GM12864 (cell line): ENCODE measurements at regions not wholly inside any gene's neighbourhood (a gene's known extent, or its start where the extent isn't known, plus 50 kb on each side); places are given as distances from the start of the nearest gene placed in this dataset.
A peak's percentile ranks its signal among the peaks of the same experiment; 100 is the strongest.
"Not testable (repeated sequence)": the region's sequence is repeated elsewhere in the genome, so short reads cannot be mapped to it uniquely, and the experiment has no call there.

Source experiments
- DNase-seq: peaks from one replicate; pipeline ENCODE4 v3.0.0-alpha.2; 2011; ENCODE audit warnings: low read depth
- H3K4me3 ChIP-seq: 2 replicates; pipeline ENCODE4 v1.5.1; 2011; ENCODE audit warnings: mild to moderate bottlenecking, low read depth, low read length, control low read depth
- TF ChIP-seq, protein P1 (sequence below): IDR thresholded peaks from 2 replicates; pipeline ENCODE4 v1.5.1; 2011; ENCODE audit warnings: low read depth, mild to moderate bottlenecking, moderate library complexity, low read length, control low read depth, inconsistent platforms; ENCODE audit errors: missing control alignments

DNA sequence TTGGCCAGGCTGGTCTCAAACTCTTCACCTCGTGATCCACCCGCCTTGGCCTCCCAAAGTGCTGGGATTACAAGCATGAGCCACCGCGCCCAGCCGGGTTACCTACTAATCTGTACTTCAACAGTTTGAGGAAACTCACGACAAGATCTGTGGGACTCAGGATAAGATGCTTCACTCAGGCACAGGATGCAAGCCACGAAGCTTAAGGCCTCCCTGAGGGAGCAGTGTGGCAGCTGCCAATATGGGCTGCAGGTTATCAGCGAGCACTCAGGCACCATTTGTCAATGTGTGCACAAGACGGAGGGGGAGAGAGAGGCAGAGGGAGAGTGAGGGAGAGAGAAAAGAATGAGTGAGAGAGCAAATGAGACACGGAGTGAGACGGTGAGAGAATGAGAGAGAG lies 173.6 kb upstream of the RAB6C start:
- TF ChIP-seq, protein P1, sequence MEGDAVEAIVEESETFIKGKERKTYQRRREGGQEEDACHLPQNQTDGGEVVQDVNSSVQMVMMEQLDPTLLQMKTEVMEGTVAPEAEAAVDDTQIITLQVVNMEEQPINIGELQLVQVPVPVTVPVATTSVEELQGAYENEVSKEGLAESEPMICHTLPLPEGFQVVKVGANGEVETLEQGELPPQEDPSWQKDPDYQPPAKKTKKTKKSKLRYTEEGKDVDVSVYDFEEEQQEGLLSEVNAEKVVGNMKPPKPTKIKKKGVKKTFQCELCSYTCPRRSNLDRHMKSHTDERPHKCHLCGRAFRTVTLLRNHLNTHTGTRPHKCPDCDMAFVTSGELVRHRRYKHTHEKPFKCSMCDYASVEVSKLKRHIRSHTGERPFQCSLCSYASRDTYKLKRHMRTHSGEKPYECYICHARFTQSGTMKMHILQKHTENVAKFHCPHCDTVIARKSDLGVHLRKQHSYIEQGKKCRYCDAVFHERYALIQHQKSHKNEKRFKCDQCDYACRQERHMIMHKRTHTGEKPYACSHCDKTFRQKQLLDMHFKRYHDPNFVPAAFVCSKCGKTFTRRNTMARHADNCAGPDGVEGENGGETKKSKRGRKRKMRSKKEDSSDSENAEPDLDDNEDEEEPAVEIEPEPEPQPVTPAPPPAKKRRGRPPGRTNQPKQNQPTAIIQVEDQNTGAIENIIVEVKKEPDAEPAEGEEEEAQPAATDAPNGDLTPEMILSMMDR: no peak
- no peak overlapping the region for H3K4me3 ChIP-seq
- no peak for DNase-seq

DNA sequence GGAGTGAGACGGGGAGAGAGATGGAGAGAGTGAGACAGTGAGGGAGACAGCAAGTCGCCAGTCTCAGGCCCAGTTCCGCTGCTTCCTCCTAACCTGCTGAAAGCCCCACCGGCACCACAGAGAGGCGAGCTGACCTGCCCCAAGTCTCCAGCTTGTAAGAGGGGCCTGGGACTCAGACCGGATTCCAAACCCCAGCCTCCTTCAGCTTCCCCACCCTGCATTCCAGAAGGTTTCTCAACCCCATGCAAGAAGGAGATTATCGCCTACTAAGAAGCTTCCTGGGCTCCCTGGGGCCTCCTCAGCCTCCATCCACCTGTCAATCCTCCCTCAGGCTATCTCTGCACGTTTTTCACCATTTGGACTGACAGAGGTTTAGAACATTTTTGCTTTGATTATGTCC lies 173.1 kb upstream of the RAB6C start:
- TF ChIP-seq, protein P1: no peak
- no peak overlapping the region for H3K4me3 ChIP-seq
- no peak for DNase-seq

DNA sequence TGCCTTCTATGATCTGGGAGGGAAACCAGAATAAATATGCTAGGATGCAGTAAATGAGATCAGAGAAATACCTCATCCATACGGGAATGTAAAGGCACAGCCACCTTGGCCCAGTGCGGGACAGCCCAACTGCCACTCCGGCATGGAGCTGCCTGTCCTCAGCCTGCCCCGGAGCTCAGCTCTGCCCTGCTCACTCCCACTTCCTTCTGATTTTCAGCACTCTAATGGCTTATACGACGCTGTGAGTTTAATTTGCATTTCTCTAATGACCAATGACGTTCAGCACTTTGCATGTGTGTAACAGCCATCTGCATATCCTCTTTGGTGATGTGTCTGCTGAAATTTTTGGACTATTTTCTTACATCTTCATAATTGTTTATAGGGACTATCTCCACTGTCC lies 172.5 kb upstream of the RAB6C start:
- TF ChIP-seq, protein P1: no peak
- no peak for DNase-seq
- H3K4me3 ChIP-seq: no peak overlapping the region

DNA sequence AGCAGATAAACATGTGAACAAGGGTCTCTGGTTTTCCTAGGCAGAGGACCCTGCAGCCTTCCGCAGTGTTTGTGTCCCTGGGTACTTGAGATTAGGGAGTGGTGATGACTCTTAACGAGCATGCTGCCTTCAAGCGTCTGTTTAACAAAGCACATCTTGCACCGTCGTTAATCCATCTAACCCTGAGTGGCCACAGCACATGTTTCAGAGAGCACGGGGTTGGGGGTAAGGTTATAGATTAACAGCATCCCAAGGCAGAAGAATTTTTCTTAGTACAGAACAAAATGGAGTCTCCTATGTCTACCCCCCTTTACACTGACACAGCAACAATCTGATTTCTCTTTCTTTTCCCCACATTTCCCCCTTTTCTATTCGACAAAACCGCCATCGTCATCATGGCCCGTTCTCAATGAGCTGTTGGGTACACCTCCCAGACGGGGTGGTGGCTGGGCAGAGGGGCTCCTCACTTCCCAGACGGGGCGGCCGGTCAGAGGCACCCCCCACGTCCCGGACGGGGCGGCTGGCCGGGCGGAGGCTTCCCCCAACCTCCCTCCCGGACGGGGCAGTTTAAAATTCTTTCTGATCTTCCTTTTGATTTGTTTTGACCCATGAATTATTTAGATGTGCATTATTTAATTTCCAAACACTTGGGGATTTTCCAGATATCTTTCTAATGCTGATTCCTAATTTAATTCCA lies 171.7 kb upstream of the RAB6C start:
- H3K4me3 ChIP-seq, DNase-seq: not testable (repeated sequence)

DNA sequence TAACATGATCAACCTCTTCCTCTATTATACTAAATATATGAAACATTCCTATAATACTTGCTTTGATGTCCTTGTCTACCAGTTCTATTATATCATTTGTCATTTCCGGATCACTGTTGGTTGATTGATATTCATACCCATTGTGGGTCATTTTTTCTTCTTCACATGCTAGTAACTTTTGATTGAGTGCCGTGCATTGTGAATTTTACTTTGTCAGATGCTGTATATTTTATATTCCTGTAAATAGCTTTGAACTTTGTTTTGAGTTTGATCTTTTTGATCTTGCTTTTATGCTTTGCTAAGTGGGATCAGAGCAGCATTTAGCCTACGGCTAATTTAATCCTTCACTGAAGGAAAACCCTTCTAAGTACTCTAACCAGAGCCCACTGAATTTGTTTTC lies 168.9 kb upstream of the RAB6C start:
- TF ChIP-seq, protein P1: no peak
- no peak for DNase-seq
- H3K4me3 ChIP-seq: no peak overlapping the region

DNA sequence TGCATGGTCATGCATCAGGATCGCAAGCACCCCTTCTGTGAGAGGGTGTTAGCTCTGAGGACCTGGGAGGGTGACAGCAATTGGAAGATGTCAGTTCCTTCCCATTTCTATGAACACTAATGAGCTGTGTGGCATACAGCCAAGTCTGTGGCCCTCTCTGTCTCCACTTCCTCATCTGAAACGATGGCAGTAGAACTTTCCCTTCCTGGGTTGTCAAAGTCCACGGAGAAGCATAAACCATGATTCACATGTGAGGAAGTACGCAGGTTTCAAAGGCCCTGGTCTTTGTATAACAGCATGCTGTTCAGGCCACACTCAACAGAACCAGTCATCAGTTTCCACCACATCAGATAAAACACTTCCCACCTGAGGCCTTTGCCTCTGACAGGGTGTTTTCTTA lies 167.4 kb upstream of the RAB6C start:
- DNase-seq: peak; percentile 10
- no peak overlapping the region for H3K4me3 ChIP-seq
- TF ChIP-seq, protein P1: no peak

DNA sequence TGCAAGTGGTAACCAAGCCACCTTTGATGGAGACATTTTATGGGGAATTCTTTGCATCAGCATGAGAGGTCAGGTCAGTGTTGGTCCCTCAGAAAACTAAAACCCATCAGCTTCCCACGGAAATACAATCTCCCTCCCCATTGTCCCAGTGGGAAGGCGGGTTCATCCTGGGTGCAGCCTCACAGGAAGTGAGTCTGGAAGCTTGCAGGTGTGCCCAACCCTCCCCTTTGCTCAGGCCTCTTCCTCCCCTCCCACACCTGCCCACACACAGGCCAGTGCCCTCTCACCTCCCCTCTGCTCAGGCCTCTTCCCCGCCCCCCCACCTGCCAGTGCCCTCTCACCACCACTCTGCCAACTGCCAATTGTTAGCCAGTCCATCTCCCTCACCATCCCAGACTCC lies 166.8 kb upstream of the RAB6C start:
- TF ChIP-seq, protein P1: no peak
- no peak for DNase-seq
- H3K4me3 ChIP-seq: no peak overlapping the region
